K562 (cell line): ENCODE measurements at regions not wholly inside any gene's neighbourhood (a gene's known extent, or its start where the extent isn't known, plus 50 kb on each side); places are given as distances from the start of the nearest gene placed in this dataset.

Source experiments
- ATAC-seq: fragments of 200-7000 bp; cut with Tn5 transposase; 3 replicates; pipeline ENCODE4 v1.9.1; 2020; ENCODE audit warnings: moderate library complexity
- BruUV-seq: library from RNA; stranded (reverse); fragments of 400-500 nt; replicated peaks from 2 replicates; lab custom pipeline; 2021; lab: Mats Ljungman, UMichigan
- CTCF ChIA-PET: fragments of 300-600 bp; formaldehyde crosslinking; extraction: SDS; loops from one replicate; lab custom pipeline; 2021; ENCODE audit warnings: low intra/inter-chr PET ratio; lab: Yijun Ruan, JAX
- POLR2A ChIA-PET: fragments of 300-600, 350-650 bp; sonication (Branson Sonifier 250); formaldehyde crosslinking; extraction: SDS; loops from one replicate; lab custom pipeline; 2021; ENCODE audit warnings: antibody characterized with exemption, inconsistent platforms; lab: Yijun Ruan, JAX
- DNase-seq, 4 experiments: peaks; one replicate each; pipeline versions ENCODE4 v3.0.0 to v3.0.0-alpha.2; 2011 to 2018; ENCODE audit warnings: low spot score in 3 of 4, mixed read lengths in 3 of 4; ENCODE audit errors: extremely low read depth in 1 of 4
- FAIRE-seq: peaks from 2 replicates; lab custom pipeline; 2011; peaks lifted over from hg19 to GRCh38; lab: Jason Lieb, UNC
- H2AFZ ChIP-seq: 2 replicates; pipeline ENCODE4 v1.6.0; 2011; ENCODE audit warnings: low read depth, low read length, control low read depth, inconsistent platforms
- H3K27ac ChIP-seq: fragments of 200-600 bp; 3 replicates; pipeline ENCODE4 v1.8.0; 2011; ENCODE audit warnings: low read depth, mild to moderate bottlenecking, control low read depth, inconsistent platforms, low read length, moderate library complexity, mixed read lengths; ENCODE audit errors: extremely low read depth
- H3K27me3 ChIP-seq, 2 experiments: fragments of 300-600 bp in 1 of 2; 2 replicates in 1 of 2; 3 replicates in 1 of 2; pipeline versions ENCODE4 v1.6.0 to v1.8.0; 2011; ENCODE audit warnings: inconsistent platforms in 2 of 2, low read length in 2 of 2, mild to moderate bottlenecking in 1 of 2, mixed read lengths in 1 of 2, moderate library complexity in 1 of 2; ENCODE audit not compliant: control insufficient read depth in 2 of 2, insufficient read depth in 2 of 2
- H3K36me3 ChIP-seq: fragments of 300-600 bp; 3 replicates; pipeline ENCODE4 v1.8.0; 2011; ENCODE audit warnings: mild to moderate bottlenecking, low read length, inconsistent platforms; ENCODE audit not compliant: control insufficient read depth, insufficient read depth
- H3K4me1 ChIP-seq, 2 experiments: fragments of 200-600 bp in 1 of 2; replicated peaks in 1 of 2; 2 replicates in 1 of 2; 3 replicates in 1 of 2; pipeline versions ENCODE4 v1.5.1 to v1.8.0; 2011; ENCODE audit warnings: inconsistent platforms in 2 of 2, low read length in 2 of 2, mild to moderate bottlenecking in 1 of 2, mixed read lengths in 1 of 2, moderate library complexity in 1 of 2; ENCODE audit not compliant: control insufficient read depth in 2 of 2, insufficient read depth in 2 of 2
- H3K4me2 ChIP-seq: 2 replicates; pipeline ENCODE4 v1.6.1; 2011; ENCODE audit warnings: low read length, control low read depth, inconsistent platforms, mixed read lengths; ENCODE audit not compliant: insufficient read depth
- H3K4me3 ChIP-seq: fragments of 200-600 bp; sonication (generic), shearing (Covaris generic); 2 replicates; pipeline ENCODE4 v1.5.1; 2016; ENCODE audit warnings: control low read depth, inconsistent platforms
- H3K79me2 ChIP-seq: fragments of 200-600 bp; 3 replicates; pipeline ENCODE4 v1.8.0; 2011; ENCODE audit warnings: low read length, inconsistent platforms; ENCODE audit not compliant: control insufficient read depth, insufficient read depth
- H3K9ac ChIP-seq, 2 experiments: 2 replicates each; pipeline versions ENCODE4 v1.6.0 to v1.6.1; 2011; ENCODE audit warnings: low read depth in 2 of 2, low read length in 2 of 2, control low read depth in 1 of 2, inconsistent platforms in 1 of 2, mild to moderate bottlenecking in 1 of 2, mixed read lengths in 1 of 2; ENCODE audit not compliant: insufficient read depth in 1 of 2
- H3K9me1 ChIP-seq: one replicate; pipeline ENCODE4 v1.6.0; 2011; ENCODE audit warnings: inconsistent platforms, mild to moderate bottlenecking, low read length, moderate library complexity; ENCODE audit not compliant: control insufficient read depth, insufficient read depth
- H3K9me3 ChIP-seq: replicated peaks from 2 replicates; pipeline ENCODE4 v1.5.1; 2011; ENCODE audit warnings: low read depth, low read length, inconsistent platforms; ENCODE audit not compliant: control insufficient read depth, insufficient read depth
- H4K20me1 ChIP-seq: replicated peaks from 2 replicates; pipeline ENCODE4 v1.6.1; 2011; ENCODE audit warnings: low read length, inconsistent platforms, mixed read lengths; ENCODE audit not compliant: control insufficient read depth, insufficient read depth
- BCLAF1 ChIP-seq, 2 experiments: fragments of 450-650 bp in 1 of 2; IDR thresholded peaks; 2 replicates each; pipeline ENCODE4 v1.6.1; 2011 to 2017; ENCODE audit warnings: low read depth in 2 of 2, antibody characterized with exemption in 1 of 2, borderline replicate concordance in 1 of 2, low read length in 1 of 2, mild to moderate bottlenecking in 1 of 2, mixed read lengths in 1 of 2; ENCODE audit not compliant: control insufficient read depth in 1 of 2
- PRDM10 ChIP-seq: fragments of 450-650 bp; IDR thresholded peaks from 2 replicates; pipeline ENCODE4 v1.6.1; 2018; ENCODE audit not compliant: partially characterized antibody
- RBM39 ChIP-seq: fragments of 200-400 bp; formaldehyde crosslinking; optimal IDR thresholded peaks from 2 replicates; pipeline ENCODE3; 2018; ENCODE audit warnings: low read depth, low read length
- SMARCB1 ChIP-seq: IDR thresholded peaks from 2 replicates; pipeline ENCODE4 v1.6.1; 2011; ENCODE audit warnings: improper control_type of control experiment, low read depth; ENCODE audit not compliant: insufficient read length
- WGBS: fragments of 100-300 bp; shearing (Covaris generic); methylation state at CpG from one replicate; pipeline ENCODE4 v1.1.6; 2016; ENCODE audit warnings: low coverage, mixed read lengths; ENCODE audit not compliant: insufficient coverage; ENCODE audit errors: missing lambda C conversion rate; 5-methylcytosine and 5-hydroxymethylcytosine counted together
- in situ Hi-C: fragments of 300-500 bp; cut with MboI; formaldehyde crosslinking; loops from 4 replicates; pipeline ENCODE4 v1.15.0; 2018; ENCODE audit warnings: inconsistent platforms, mixed read lengths
- intact Hi-C: fragments of 100-400 bp; cut with micrococcal nuclease; formaldehyde crosslinking; loops from 2 replicates; pipeline ENCODE4 v1.14.2; 2022

- no peak for TF ChIP-seq RBM39
Observed at GRCh38 chr2:181153886-181154285, 173.5 kb downstream of the UBE2E3 start (continued).

GRCh38 chr2:181157326-181157725 is 176.9 kb downstream of the UBE2E3 start:
- no TSS peak for BruUV-seq
- Histone ChIP-seq H3K36me3 (no peaks in the 10 kb centered on the region), H3K4me2 (no peak overlapping the region), H4K20me1 (no peaks in the 10 kb centered on the region), H3K27me3 (no peaks in the 10 kb centered on the region), H2AFZ (no peak overlapping the region), H3K4me1 (no peaks in the 10 kb centered on the region), H3K9me3 (no peaks in the 10 kb centered on the region), H3K9me1 (no peaks in the 10 kb centered on the region), H3K79me2 (no peaks in the 10 kb centered on the region), H3K4me3 (no peak overlapping the region), H3K27ac (no peak overlapping the region), H3K9ac (no peak overlapping the region)
- in situ Hi-C loops: no loop called here
- no peak for TF ChIP-seq PRDM10
- TF ChIP-seq SMARCB1: no peak
- no peak for TF ChIP-seq BCLAF1 (IDR thresholded peaks at IDR 0.05; ENCODE audit: borderline replicate concordance in 1 of 2, control insufficient read depth in 1 of 2, low read depth in 2 of 2, low read length in 1 of 2)
- intact Hi-C loops: no loop called here
- WGBS: 3% methylated on average over 4 of the region's 4 CpGs
- DNase-seq: no peak
- ATAC-seq: no peak
- FAIRE-seq: no peak
- CTCF ChIA-PET: no interaction called here
- POLR2A ChIA-PET: no interaction called here
